Activated naive CD4-positive, alpha-beta T cell treated with anti-CD3 and anti-CD28 coated beads, Interleukin-2, amount 50 U/mL, for 24 hours (primary cell): ENCODE measurements at regions not wholly inside any gene's neighbourhood (a gene's known extent, or its start where the extent isn't known, plus 50 kb on each side); places are given as distances from the start of the nearest gene placed in this dataset.

ENCODE experiments used
- H3K27ac Mint-ChIP-seq: one replicate; pipeline ENCODE4 v1.8.0; 2021; ENCODE audit warnings: mild to moderate bottlenecking, mixed read lengths
- H3K27me3 Mint-ChIP-seq: one replicate; pipeline ENCODE4 v1.8.0; 2021; ENCODE audit warnings: mixed read lengths
- H3K36me3 Mint-ChIP-seq: one replicate; pipeline ENCODE4 v1.8.0; 2021; ENCODE audit warnings: mixed read lengths
- H3K4me1 Mint-ChIP-seq: one replicate; pipeline ENCODE4 v1.8.0; 2021; ENCODE audit warnings: mixed read lengths
- H3K4me3 Mint-ChIP-seq: one replicate; pipeline ENCODE4 v1.8.0; 2021; ENCODE audit warnings: mild to moderate bottlenecking, mixed read lengths
- H3K9me3 Mint-ChIP-seq: one replicate; pipeline ENCODE4 v1.8.0; 2021; ENCODE audit warnings: mixed read lengths

DNA sequence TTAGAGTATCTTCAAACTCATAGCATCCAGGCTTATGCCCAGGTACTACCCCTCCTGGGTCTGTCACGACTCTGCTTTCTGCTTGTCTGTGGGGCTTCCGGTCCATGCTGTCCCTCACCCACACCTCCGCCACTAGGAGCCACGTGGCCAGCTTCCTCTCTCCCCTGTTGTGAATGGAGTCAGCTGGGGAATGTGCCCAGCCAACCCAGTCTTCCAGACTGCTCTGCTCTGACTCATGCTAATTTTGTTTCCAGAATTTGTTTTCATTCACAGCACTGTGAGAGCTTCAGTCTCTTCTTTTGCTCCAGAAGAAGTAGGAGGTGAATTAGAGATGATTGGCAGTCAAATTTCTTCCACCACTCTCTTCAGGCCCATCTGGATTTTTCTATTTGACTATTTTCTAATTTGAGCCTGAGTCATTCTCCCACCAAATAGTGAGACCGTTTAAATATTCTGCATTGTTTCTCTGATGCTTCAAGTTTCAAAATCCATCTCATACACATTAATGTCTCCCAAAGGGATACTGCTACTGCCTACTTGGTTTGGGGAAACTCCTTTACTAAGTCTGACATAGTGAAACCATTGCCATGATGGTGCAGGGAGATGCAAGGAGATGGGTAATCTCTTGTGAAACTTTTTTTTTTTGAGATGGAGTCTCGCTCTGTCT lies 424.1 kb upstream of the KIF2A start:
- Mint-ChIP-seq H3K27me3 (no peaks in the 10 kb centered on the region), H3K4me3 (no peak overlapping the region), H3K36me3 (no peaks in the 10 kb centered on the region), H3K27ac (no peak overlapping the region), H3K9me3 (no peaks in the 10 kb centered on the region), H3K4me1 (no peaks in the 10 kb centered on the region)

GRCh38 chr5:61882901-61883500 lies 423.0 kb upstream of the KIF2A start:
- no peaks in the 10 kb centered on the region for H3K4me1 Mint-ChIP-seq
- no peaks in the 10 kb centered on the region for H3K36me3 Mint-ChIP-seq
- no peaks in the 10 kb centered on the region for H3K9me3 Mint-ChIP-seq
- H3K27me3 Mint-ChIP-seq, result no peaks in the 10 kb centered on the region
- H3K27ac Mint-ChIP-seq, result no peak overlapping the region
- H3K4me3 Mint-ChIP-seq, result no peak overlapping the region

DNA sequence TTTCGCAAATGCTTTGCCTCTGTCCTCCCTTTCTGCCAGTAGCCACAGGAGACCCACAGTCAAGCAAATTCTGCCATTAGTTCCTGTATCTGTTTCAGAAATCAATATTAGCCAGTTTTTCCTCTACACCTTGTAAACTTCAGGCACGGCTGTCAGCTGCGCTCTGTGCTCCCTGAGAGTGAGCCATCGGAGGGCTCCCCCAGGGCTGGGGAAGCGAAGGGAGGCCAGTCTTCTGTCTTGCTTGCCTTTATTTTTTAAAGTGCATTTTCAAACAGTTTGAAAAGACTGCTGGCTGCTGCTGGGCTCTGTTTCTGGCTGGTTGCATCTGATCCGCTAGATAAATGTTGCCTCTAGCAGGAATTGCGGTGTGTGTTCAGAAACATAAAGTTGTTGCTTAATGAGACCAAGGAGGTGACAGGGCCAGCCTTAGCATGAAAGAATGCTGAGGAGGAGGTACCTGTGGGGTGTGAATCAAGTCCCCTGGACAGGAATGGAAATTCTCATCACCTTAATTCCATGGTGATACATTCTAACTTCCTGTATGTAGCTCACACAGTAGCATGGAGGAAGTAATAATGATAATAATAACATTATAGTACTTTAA lies 421.7 kb upstream of the KIF2A start:
- Mint-ChIP-seq H3K36me3 (no peaks in the 10 kb centered on the region), H3K4me3 (no peak overlapping the region), H3K9me3 (peaks cover 6% of the 10 kb centered on the region), H3K27me3 (no peaks in the 10 kb centered on the region), H3K27ac (no peak overlapping the region), H3K4me1 (no peaks in the 10 kb centered on the region)

DNA sequence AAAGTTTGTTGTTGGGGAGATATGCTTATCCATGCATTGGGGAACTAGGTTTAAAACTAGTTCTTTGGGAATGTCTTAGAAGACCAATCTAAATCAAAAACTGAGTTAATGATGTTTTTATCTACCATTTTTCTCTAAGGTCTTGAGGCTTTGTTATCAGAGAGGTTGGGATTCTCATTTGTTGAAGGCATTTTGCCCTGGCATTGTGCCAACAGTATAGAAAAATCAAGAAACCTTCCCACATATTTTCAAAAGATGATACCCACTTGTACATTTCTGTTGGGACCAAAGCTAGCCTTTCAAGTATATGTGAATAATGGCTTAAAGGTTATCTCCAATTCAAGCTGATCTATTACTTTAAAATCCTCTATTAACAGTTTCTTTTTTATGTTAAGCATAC lies 419.8 kb upstream of the KIF2A start:
- Mint-ChIP-seq H3K4me3 (no peak overlapping the region), H3K9me3 (peaks cover 6% of the 10 kb centered on the region)

GRCh38 chr5:61887271-61887670 lies 418.7 kb upstream of the KIF2A start:
- Mint-ChIP-seq H3K27me3 (no peaks in the 10 kb centered on the region), H3K4me1 (no peaks in the 10 kb centered on the region), H3K36me3 (no peaks in the 10 kb centered on the region), H3K9me3 (peaks cover 6% of the 10 kb centered on the region), H3K27ac (no peak overlapping the region), H3K4me3 (no peak overlapping the region)

More for the DNA sequence above, 419.8 kb upstream of the KIF2A start:
- no peaks in the 10 kb centered on the region for H3K36me3 Mint-ChIP-seq
- no peaks in the 10 kb centered on the region for H3K27me3 Mint-ChIP-seq
- H3K4me1 Mint-ChIP-seq, result no peaks in the 10 kb centered on the region
- no peak overlapping the region for H3K27ac Mint-ChIP-seq

- H3K9me3 Mint-ChIP-seq, result peaks cover 18% of the 10 kb centered on the region
- H3K36me3 Mint-ChIP-seq, result no peaks in the 10 kb centered on the region
- peaks cover 2% of the 10 kb centered on the region for H3K27me3 Mint-ChIP-seq
- no peak overlapping the region for H3K27ac Mint-ChIP-seq
- H3K4me3 Mint-ChIP-seq, result no peak overlapping the region
- no peaks in the 10 kb centered on the region for H3K4me1 Mint-ChIP-seq
These were observed 412.0 kb upstream of the KIF2A start for GRCh38 chr5:61894046-61894445.

DNA sequence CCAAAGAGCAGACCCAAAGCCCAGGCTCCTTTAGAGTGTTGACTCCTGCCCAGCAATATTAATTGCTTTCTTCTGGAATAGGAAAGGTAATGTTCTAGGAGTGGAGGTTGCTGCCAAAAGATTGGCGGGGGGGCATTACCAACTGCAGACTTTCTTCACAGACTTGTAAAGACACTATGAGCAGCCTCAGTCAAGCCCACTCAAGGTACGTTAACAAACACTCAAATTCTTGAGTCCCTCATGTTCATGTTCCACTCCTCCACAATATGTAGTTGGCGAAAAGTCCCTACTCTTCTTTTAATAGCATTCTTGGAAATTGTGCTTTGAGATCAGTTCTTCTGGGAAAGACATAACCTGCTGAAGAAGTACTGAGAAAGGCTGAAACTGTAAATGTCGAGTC lies 409.2 kb upstream of the KIF2A start:
- Mint-ChIP-seq H3K27ac (no peak overlapping the region), H3K27me3 (peaks cover 2% of the 10 kb centered on the region), H3K9me3 (peaks cover 18% of the 10 kb centered on the region), H3K4me1 (no peaks in the 10 kb centered on the region), H3K36me3 (no peaks in the 10 kb centered on the region), H3K4me3 (no peak overlapping the region)

GRCh38 chr5:61897251-61897650 lies 408.8 kb upstream of the KIF2A start:
- no peaks in the 10 kb centered on the region for H3K36me3 Mint-ChIP-seq

DNA sequence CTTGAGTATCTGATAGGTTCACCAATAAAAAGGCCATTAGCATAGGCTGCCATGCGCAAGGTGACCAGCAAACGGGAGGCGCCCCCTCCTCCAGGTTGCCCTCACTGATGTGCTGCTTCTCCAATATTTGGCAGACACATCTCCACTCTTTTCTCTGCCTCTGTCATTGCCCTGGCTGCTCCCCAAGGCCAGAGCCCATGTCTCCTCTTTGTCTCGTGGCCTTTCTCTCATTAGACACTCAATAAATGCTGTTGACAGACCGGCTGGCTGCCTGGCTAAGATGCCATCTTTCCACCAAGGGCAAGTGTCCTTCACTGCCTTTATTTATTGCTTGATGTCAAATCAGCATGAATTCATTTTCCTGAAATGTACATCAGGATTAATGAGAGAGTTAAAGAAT lies 404.0 kb upstream of the KIF2A start:
- H3K4me3 Mint-ChIP-seq, result no peak overlapping the region
- H3K4me1 Mint-ChIP-seq, result no peaks in the 10 kb centered on the region
- H3K9me3 Mint-ChIP-seq, result no peaks in the 10 kb centered on the region
- no peak overlapping the region for H3K27ac Mint-ChIP-seq
- H3K36me3 Mint-ChIP-seq, result no peaks in the 10 kb centered on the region
- peaks cover 2% of the 10 kb centered on the region for H3K27me3 Mint-ChIP-seq

More at GRCh38 chr5:61897251-61897650, 408.8 kb upstream of the KIF2A start:
- no peak overlapping the region for H3K4me3 Mint-ChIP-seq
- peaks cover 18% of the 10 kb centered on the region for H3K9me3 Mint-ChIP-seq
- H3K27ac Mint-ChIP-seq, result no peak overlapping the region
- peaks cover 2% of the 10 kb centered on the region for H3K27me3 Mint-ChIP-seq
- H3K4me1 Mint-ChIP-seq, result no peaks in the 10 kb centered on the region

GRCh38 chr5:61904730-61905129 lies 401.3 kb upstream of the KIF2A start:
- Mint-ChIP-seq H3K27me3 (no peaks in the 10 kb centered on the region), H3K4me3 (no peak overlapping the region), H3K36me3 (no peaks in the 10 kb centered on the region), H3K9me3 (no peaks in the 10 kb centered on the region), H3K4me1 (no peaks in the 10 kb centered on the region), H3K27ac (no peak overlapping the region)

DNA sequence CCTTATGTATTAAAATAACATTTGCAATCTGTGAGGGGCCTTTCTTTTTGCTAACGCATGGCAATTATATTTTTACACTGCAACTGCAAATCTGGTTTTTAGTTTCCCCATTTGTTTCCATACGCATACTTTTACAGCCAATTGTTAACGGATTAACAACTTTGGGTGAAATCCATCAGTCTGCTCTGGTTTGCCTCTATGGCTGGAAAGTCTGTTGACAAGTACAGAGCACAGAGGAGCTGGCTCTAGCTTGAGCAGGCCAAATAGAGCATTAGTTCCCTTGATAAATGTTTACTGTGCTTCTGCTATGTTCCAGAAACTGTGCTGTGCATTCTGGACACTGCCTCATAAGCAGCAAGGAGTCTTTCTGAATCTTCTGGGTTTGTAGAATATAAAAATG lies 400.4 kb upstream of the KIF2A start:
- Mint-ChIP-seq H3K4me3 (no peak overlapping the region), H3K27ac (no peak overlapping the region), H3K4me1 (no peaks in the 10 kb centered on the region), H3K9me3 (no peaks in the 10 kb centered on the region), H3K27me3 (no peaks in the 10 kb centered on the region), H3K36me3 (no peaks in the 10 kb centered on the region)

DNA sequence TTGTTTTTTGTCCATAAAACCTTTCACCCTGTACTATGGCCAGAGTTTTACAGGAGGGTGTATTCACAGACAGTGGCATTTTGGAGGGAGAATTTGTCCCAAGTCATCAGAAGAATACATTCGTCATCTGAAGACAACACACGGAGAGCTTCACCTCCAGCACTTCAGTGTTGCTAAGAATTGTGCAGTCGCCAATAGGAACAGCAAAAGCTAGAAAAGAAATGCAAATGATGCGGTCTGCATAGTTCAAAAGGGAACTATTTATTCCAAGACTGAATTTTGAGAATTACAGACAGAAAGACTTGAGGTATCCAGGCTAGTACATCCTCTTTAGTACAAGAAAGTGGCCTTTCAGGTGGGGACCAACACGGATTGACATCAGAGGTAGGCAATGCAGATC lies 399.2 kb upstream of the KIF2A start:
- Mint-ChIP-seq H3K4me3 (no peak overlapping the region), H3K9me3 (no peaks in the 10 kb centered on the region), H3K4me1 (no peaks in the 10 kb centered on the region), H3K27me3 (no peaks in the 10 kb centered on the region), H3K27ac (no peak overlapping the region), H3K36me3 (no peaks in the 10 kb centered on the region)

DNA sequence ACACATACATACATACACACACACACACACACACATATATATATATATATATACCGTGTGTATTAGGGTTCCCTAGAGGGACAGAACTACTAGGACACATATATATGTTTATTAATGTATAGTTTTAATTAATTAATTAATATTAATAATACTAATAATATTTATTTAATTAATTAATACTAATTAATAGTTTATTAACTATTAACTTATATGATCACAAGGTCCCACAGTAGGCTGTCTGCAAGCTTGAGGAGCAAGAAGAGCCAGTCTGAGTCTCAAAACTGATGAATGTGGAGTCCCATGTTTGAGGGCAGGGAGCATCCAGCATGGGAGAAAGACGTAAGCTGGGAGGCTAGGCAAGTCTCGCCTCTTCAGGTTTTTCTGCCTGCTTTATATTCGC lies 398.0 kb upstream of the KIF2A start:
- Mint-ChIP-seq H3K9me3 (no peaks in the 10 kb centered on the region), H3K36me3 (no peaks in the 10 kb centered on the region), H3K27ac (no peak overlapping the region), H3K4me1 (no peaks in the 10 kb centered on the region), H3K4me3 (no peak overlapping the region), H3K27me3 (no peaks in the 10 kb centered on the region)

GRCh38 chr5:61910771-61911170 lies 395.2 kb upstream of the KIF2A start:
- Mint-ChIP-seq H3K36me3 (no peaks in the 10 kb centered on the region), H3K27ac (no peak overlapping the region), H3K4me1 (no peaks in the 10 kb centered on the region), H3K27me3 (no peaks in the 10 kb centered on the region), H3K9me3 (no peaks in the 10 kb centered on the region), H3K4me3 (no peak overlapping the region)

DNA sequence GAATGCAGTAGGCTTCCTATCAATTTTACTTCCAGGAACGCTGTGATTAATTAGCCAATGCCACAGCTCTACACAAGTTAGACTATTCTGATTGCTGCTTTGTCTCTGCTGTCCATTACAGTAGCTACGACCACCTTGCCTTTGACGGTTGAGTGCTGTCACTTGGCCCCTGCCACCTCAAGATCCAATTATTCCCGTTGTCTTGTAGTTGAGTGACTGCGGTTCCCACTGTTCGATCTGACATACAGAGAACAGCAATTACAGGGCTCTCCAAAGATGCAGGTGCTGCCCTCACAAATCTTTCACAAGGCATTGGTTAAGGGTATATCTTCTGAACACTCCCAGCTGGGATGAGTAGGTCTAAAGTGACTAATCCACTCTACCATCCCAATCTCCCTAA lies 393.4 kb upstream of the KIF2A start:
- Mint-ChIP-seq H3K4me3 (no peak overlapping the region), H3K4me1 (no peaks in the 10 kb centered on the region), H3K27ac (no peak overlapping the region), H3K36me3 (no peaks in the 10 kb centered on the region), H3K9me3 (no peaks in the 10 kb centered on the region), H3K27me3 (no peaks in the 10 kb centered on the region)

DNA sequence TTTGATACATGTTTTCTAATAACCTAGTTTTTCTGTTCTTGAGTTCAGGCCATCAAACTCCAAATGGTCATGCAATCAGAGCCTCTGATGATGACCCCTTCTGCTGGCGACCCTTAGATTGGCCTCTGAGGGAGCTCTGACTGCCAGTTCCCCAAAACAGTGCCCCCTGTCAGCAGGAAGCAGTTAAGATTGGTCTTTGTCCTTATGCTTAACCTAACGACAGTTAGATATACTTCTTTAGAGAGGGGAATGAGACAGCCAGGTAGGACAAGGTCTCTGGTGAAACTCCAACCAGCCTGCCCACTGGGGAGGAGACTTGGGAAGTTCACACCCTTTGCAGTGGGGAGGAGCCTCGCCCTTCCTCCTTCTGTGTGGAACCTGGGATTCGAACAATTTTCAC lies 390.4 kb upstream of the KIF2A start:
- Mint-ChIP-seq H3K27me3 (no peaks in the 10 kb centered on the region), H3K4me3 (no peak overlapping the region), H3K36me3 (no peaks in the 10 kb centered on the region), H3K9me3 (no peaks in the 10 kb centered on the region), H3K4me1 (no peaks in the 10 kb centered on the region), H3K27ac (no peak overlapping the region)
